ENCODE measurements at regions not wholly inside any gene's neighbourhood (a gene's known extent, or its start where the extent isn't known, plus 50 kb on each side); places are given as distances from the start of the nearest gene placed in this dataset.

GRCh38 chr9:31275419-31275818 lies 1109.0 kb upstream of the ACO1 start (continued):
- TF ChIP-seq GABPA (IDR thresholded peaks at IDR 0.05; ENCODE audit: low read depth) (no peak), ATF7 (IDR thresholded peaks at IDR 0.05; ENCODE audit: low read depth) (no peak), ZZZ3 (IDR thresholded peaks at IDR 0.05; ENCODE audit: control insufficient read depth, insufficient read length, low read depth) (no peak)

- SMC1A ChIA-PET (ENCODE audit: uncharacterized antibody, unreplicated experiment): no interaction called here
- RAD21 ChIA-PET (ENCODE audit: unreplicated experiment): no interaction called here
- Histone ChIP-seq H3K4me3 (no peak overlapping the region), H3K27ac (ENCODE audit: control insufficient read depth, insufficient read depth) (no peak overlapping the region), H2AFZ (ENCODE audit: control insufficient read depth, low read depth, low read length) (no peak overlapping the region), H4K20me1 (ENCODE audit: control insufficient read depth, insufficient read depth) (no peaks in the 10 kb centered on the region), H3K36me3 (ENCODE audit: control insufficient read depth in 2 of 2, insufficient read depth in 2 of 2, low read length in 1 of 2) (no peaks in the 10 kb centered on the region), H3K4me1 (ENCODE audit: control insufficient read depth, insufficient read depth, low read length) (no peaks in the 10 kb centered on the region), H3K27me3 (replicated peaks in 1 of 2; ENCODE audit: control insufficient read depth in 2 of 2, insufficient read depth in 2 of 2, low read length in 1 of 2) (no peaks in the 10 kb centered on the region), H3K9me3 (replicated peaks; ENCODE audit: control insufficient read depth, insufficient read depth, low read length) (no peaks in the 10 kb centered on the region), H3K79me2 (ENCODE audit: control insufficient read depth, insufficient read depth, low read length) (no peaks in the 10 kb centered on the region), H3K4me2 (ENCODE audit: control insufficient read depth, insufficient read depth) (no peak overlapping the region), H3K9ac (ENCODE audit: control insufficient read depth, insufficient read depth, low read length) (no peak overlapping the region)
- intact Hi-C loops (cut with micrococcal nuclease; ENCODE audit: unreplicated experiment) (no loop called here), in situ Hi-C loops (cut with MboI) (no loop called here)
- FAIRE-seq: no peak
- WGBS (ENCODE audit: insufficient coverage, insufficient replicate concordance, low lambda C conversion rate, missing lambda C conversion rate): 11% methylated on average over 3 of the region's 3 CpGs
- TF ChIP-seq IRF4 (IDR thresholded peaks at IDR 0.05; ENCODE audit: low read depth, low read length): no peak
- no peak for TF ChIP-seq BACH1 (IDR thresholded peaks at IDR 0.05; ENCODE audit: borderline replicate concordance)
- TF ChIP-seq ATF7 (IDR thresholded peaks at IDR 0.05; ENCODE audit: low read depth): no peak
- TF ChIP-seq RFX5 (IDR thresholded peaks at IDR 0.05; ENCODE audit: low read depth, low read length): no peak
- TF ChIP-seq ATF2 (IDR thresholded peaks at IDR 0.05; ENCODE audit: low read length): no peak
- TF ChIP-seq ZNF207 (IDR thresholded peaks at IDR 0.05; ENCODE audit: borderline replicate concordance): no peak
- no peak for TF ChIP-seq NFYB (IDR thresholded peaks at IDR 0.05; ENCODE audit: insufficient read depth, low read depth, low read length)
- TF ChIP-seq MTA3 (IDR thresholded peaks at IDR 0.05; ENCODE audit: borderline replicate concordance, low read length): no peak
- TF ChIP-seq WRNIP1 (IDR thresholded peaks at IDR 0.05; ENCODE audit: borderline replicate concordance, low read depth, low read length): no peak
- TF ChIP-seq ZBTB4 (CRISPR knock-in tag; IDR thresholded peaks at IDR 0.05): no peak
- TF ChIP-seq SREBF1 (IDR thresholded peaks at IDR 0.05; ENCODE audit: low read length): no peak
- TF ChIP-seq TCF7 (IDR thresholded peaks at IDR 0.05; ENCODE audit: borderline replicate concordance): no peak
- TF ChIP-seq POU2F2 (IDR thresholded peaks at IDR 0.05; ENCODE audit: borderline replicate concordance, low read depth, low read length): no peak
- no peak for TF ChIP-seq SPI1 (IDR thresholded peaks at IDR 0.05; ENCODE audit: borderline replicate concordance, insufficient read depth, low read depth, low read length)
- TF ChIP-seq HDAC2 (IDR thresholded peaks at IDR 0.05): no peak
- no TSS peak for BruUV-seq (replicated peaks)
- no peak for DNase-seq (ENCODE audit: low read depth, low spot score)
- POLR2A ChIA-PET: no interaction called here
- ATAC-seq: no peak
- CTCF ChIA-PET: interaction anchor here (1.4 kb wide), 1 partner anchor 26 kb away, joined by 3 read pairs; no protein-coding TSS in a partner anchor
Measured at GRCh38 chr9:31290731-31291130, 1093.7 kb upstream of the ACO1 start.
